ENCODE measurements at regions not wholly inside any gene's neighbourhood (a gene's known extent, or its start where the extent isn't known, plus 50 kb on each side); places are given as distances from the start of the nearest gene placed in this dataset.

- TF ChIP-seq CTCF (IDR thresholded peaks at IDR 0.05; ENCODE audit: low read length) (no peak), EZH2 (IDR thresholded peaks at IDR 0.05; ENCODE audit: borderline replicate concordance, low read length) (no peak)
These were observed 600.6 kb downstream of the BUD13 start for GRCh38 chr11:116172156-116172555.

Measured in OCI-LY1 (cell line).